ENCODE measurements at regions not wholly inside any gene's neighbourhood (a gene's known extent, or its start where the extent isn't known, plus 50 kb on each side); places are given as distances from the start of the nearest gene placed in this dataset.

DNA sequence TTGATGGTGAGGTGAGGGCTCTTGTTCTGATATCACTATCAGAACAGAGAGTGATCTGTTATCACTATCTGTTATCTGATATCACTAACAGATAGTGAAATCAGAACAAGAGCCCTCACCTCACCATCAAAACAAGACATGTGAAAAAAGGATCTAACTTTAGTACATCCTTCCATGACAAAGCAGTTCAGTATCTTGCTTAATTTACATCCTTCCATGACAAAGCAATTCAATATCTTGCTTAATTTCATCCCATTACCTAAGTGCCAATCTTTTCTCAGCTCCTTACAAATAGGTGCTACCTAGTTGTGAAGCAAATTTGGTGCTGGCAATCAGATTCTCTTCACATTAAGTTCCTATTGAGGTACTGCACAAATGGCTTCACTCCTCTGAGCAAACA is 1865.6 kb upstream of the FLRT2 start:
- no peaks in the 10 kb centered on the region for H3K9me3 ChIP-seq
- no peaks in the 10 kb centered on the region for H3K27me3 ChIP-seq
- no peaks in the 10 kb centered on the region for H3K4me1 ChIP-seq
- intact Hi-C loops (cut with DNase I) = no loop called here
- TF ChIP-seq, protein P1, sequence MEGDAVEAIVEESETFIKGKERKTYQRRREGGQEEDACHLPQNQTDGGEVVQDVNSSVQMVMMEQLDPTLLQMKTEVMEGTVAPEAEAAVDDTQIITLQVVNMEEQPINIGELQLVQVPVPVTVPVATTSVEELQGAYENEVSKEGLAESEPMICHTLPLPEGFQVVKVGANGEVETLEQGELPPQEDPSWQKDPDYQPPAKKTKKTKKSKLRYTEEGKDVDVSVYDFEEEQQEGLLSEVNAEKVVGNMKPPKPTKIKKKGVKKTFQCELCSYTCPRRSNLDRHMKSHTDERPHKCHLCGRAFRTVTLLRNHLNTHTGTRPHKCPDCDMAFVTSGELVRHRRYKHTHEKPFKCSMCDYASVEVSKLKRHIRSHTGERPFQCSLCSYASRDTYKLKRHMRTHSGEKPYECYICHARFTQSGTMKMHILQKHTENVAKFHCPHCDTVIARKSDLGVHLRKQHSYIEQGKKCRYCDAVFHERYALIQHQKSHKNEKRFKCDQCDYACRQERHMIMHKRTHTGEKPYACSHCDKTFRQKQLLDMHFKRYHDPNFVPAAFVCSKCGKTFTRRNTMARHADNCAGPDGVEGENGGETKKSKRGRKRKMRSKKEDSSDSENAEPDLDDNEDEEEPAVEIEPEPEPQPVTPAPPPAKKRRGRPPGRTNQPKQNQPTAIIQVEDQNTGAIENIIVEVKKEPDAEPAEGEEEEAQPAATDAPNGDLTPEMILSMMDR (IDR thresholded peaks at IDR 0.05) = no peak
- TF ChIP-seq POLR2A (IDR thresholded peaks at IDR 0.05) = no peak
- no peak overlapping the region for H3K27ac ChIP-seq
- no peak overlapping the region for H3K4me3 ChIP-seq
- H3K36me3 ChIP-seq = no peaks in the 10 kb centered on the region
- no peak for DNase-seq
- ATAC-seq = no peak

DNA sequence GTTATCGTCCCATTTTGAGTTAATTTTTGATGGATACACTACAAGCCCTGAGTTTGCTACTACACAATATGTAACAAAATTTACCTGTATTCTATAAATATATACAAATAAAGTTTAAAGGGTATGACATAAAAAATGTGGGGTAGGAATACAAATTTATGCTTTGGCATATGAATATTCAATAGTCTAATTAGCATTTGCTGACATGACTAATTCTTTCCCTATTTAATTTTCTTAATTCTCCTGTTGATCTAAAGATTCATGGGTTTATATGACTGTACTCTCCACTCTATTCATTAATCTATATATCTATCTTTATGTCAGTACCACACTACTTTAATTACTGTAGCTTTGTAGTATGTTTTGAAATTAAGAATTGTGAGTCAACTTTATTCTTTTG is 1840.7 kb upstream of the FLRT2 start:
- DNase-seq (no peak), ATAC-seq (no peak)
- TF ChIP-seq, protein P1 (IDR thresholded peaks at IDR 0.05) = no peak
- no peak for TF ChIP-seq POLR2A (IDR thresholded peaks at IDR 0.05)
- Histone ChIP-seq H3K9me3 (no peaks in the 10 kb centered on the region), H3K4me3 (no peak overlapping the region), H3K27ac (no peak overlapping the region), H3K4me1 (no peaks in the 10 kb centered on the region), H3K27me3 (no peaks in the 10 kb centered on the region), H3K36me3 (no peaks in the 10 kb centered on the region)
- 65% methylated on average over 1 of the region's 1 CpG for WGBS (ENCODE audit: insufficient coverage, low coverage, low lambda C conversion rate, missing lambda C conversion rate)
- intact Hi-C loops (cut with DNase I) = no loop called here

DNA sequence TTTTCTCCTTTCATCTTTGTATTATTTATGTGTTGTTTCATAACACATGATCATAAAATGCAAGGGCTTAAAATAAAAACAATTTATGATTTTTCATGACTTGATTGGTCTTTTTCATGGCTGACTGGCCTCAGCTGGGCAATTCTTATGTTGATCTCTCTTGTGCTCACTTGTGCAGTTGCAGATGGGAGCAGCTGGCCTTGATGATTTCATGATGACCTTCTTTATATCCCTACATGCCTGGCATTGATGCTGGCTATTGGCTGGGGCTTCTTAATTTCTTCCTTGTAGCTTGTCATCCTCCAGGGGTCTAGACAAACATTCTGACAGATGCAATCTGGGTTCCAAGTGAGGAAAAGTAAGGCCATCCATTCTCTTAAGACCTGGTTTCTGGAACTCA is 1832.8 kb upstream of the FLRT2 start:
- Histone ChIP-seq H3K36me3 (no peaks in the 10 kb centered on the region), H3K4me1 (no peaks in the 10 kb centered on the region), H3K27ac (no peak overlapping the region), H3K27me3 (no peaks in the 10 kb centered on the region), H3K9me3 (no peaks in the 10 kb centered on the region), H3K4me3 (no peak overlapping the region)
- TF ChIP-seq, protein P1 (IDR thresholded peaks at IDR 0.05) = no peak
- no peak for TF ChIP-seq POLR2A (IDR thresholded peaks at IDR 0.05)
- DNase-seq (no peak), ATAC-seq (no peak)
- intact Hi-C loops (cut with DNase I) = no loop called here

DNA sequence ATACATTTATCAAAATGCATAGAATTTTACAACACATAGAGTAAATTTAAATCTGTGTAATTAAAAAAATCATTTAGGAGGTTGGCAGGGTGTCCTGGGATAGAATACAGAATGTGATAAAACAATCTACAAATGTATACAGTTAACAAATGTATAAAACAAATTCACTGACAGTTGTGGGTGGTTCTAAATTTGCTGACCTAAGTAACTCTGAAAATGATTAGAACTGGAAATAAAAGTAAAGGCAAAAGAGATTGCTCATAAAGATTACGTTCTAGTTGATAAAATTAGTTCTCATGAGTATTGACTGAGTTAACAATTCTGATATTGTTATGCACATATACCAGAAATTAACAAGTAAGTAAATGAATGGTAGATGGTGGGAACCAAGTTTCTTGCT is 1827.3 kb upstream of the FLRT2 start:
- TF ChIP-seq, protein P1 (IDR thresholded peaks at IDR 0.05) = no peak
- TF ChIP-seq POLR2A (IDR thresholded peaks at IDR 0.05) = no peak
- Histone ChIP-seq H3K36me3 (no peaks in the 10 kb centered on the region), H3K9me3 (no peaks in the 10 kb centered on the region), H3K27me3 (no peaks in the 10 kb centered on the region), H3K4me3 (no peak overlapping the region), H3K27ac (no peak overlapping the region), H3K4me1 (no peaks in the 10 kb centered on the region)
- intact Hi-C loops (cut with DNase I) = no loop called here
- ATAC-seq = no peak
- DNase-seq = no peak
- 50% methylated on average over 1 of the region's 1 CpG for WGBS (ENCODE audit: insufficient coverage, low coverage, low lambda C conversion rate, missing lambda C conversion rate)

DNA sequence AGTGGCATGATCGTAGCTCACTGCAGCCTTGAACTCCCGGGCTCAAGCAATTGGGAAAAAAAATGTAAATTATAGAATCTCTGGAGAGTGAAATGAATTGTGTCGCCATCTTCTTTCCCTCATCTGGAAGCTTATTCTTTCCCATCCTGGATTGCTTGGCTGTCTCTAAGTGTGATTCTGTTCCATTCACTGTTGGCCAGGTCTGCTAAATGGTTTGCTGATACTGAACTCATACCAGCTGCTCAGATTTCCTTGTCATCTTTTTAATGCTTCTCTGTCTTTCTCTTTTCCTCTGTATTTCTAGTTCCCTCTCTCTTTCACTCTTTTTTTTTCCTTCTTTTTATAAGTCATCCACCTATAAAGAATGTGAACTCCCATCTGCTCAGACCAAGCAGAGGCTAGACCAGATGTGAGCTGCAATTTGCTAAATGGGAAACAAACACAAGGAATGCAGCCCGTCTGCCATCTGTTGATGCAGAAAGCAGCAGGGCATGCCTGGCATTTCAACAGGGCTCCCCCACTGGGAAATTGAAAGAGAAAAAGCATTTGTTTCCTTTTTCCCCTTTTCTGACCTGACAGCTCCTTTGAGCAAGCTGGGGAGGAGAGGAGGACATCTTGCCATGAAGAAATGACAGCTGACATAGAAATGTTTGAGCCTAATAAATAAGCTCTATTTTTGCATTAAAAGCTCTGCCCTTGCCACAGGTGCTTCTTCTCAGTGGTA is 1823.6 kb upstream of the FLRT2 start:
- DNase-seq (no peak), ATAC-seq (no peak)
- intact Hi-C loops (cut with DNase I) = no loop called here
- no peak for TF ChIP-seq POLR2A (IDR thresholded peaks at IDR 0.05)
- TF ChIP-seq, protein P1 (IDR thresholded peaks at IDR 0.05) = no peak
- WGBS (ENCODE audit: insufficient coverage, low coverage, low lambda C conversion rate, missing lambda C conversion rate) = 65% methylated on average over 4 of the region's 4 CpGs
- Histone ChIP-seq H3K4me3 (no peak overlapping the region), H3K27me3 (no peaks in the 10 kb centered on the region), H3K9me3 (no peaks in the 10 kb centered on the region), H3K36me3 (no peaks in the 10 kb centered on the region), H3K27ac (no peak overlapping the region), H3K4me1 (no peaks in the 10 kb centered on the region)
